ENCODE measurements at regions not wholly inside any gene's neighbourhood (a gene's known extent, or its start where the extent isn't known, plus 50 kb on each side); places are given as distances from the start of the nearest gene placed in this dataset.
"Not testable (repeated sequence)": the region's sequence is repeated elsewhere in the genome, so short reads cannot be mapped to it uniquely, and the experiment has no call there.

DNA sequence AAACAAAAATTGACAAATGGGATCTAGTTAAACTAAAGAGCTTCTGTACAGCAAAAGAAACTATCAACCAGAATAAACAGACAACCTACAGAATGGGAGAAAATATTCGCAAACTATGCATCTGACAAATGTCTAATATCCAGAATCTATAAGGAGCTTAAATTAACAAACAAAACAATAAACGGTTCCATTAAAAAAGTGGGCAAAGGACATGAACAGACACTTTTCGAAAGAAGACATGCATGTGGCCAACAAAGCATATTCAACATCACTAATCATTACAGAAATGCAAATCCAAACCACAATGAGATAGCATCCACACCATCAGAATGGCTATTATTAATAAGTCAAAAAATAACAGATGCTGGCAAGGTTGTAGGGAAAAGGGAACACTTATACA lies 50.5 kb upstream of the MED13L start:
- H3K4me3 ChIP-seq (ENCODE audit: low read depth, low read length); DNase-seq (ENCODE audit: low read depth): not testable (repeated sequence)

DNA sequence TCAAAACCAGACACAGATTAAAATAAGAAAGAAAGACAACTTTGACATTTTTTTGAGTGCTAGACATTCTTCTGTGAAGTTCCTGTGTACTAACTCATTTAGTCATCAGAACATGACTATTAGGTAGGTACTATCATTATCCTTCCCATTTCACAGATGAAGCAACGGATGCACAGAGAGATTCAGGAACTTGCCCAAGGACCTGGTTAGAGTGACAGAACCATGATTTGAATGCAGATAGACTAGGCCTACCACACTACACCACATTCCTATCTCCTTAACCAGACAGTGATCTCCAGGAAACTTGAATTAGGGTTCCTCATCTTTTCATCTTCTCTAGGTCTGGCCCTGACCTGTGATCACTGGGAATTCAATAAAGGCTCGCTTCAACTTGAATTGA lies 54.4 kb upstream of the MED13L start:
- TF ChIP-seq, protein P1, sequence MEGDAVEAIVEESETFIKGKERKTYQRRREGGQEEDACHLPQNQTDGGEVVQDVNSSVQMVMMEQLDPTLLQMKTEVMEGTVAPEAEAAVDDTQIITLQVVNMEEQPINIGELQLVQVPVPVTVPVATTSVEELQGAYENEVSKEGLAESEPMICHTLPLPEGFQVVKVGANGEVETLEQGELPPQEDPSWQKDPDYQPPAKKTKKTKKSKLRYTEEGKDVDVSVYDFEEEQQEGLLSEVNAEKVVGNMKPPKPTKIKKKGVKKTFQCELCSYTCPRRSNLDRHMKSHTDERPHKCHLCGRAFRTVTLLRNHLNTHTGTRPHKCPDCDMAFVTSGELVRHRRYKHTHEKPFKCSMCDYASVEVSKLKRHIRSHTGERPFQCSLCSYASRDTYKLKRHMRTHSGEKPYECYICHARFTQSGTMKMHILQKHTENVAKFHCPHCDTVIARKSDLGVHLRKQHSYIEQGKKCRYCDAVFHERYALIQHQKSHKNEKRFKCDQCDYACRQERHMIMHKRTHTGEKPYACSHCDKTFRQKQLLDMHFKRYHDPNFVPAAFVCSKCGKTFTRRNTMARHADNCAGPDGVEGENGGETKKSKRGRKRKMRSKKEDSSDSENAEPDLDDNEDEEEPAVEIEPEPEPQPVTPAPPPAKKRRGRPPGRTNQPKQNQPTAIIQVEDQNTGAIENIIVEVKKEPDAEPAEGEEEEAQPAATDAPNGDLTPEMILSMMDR (conservative IDR thresholded peaks at IDR 0.05; ENCODE audit: low read depth, low read length) = no peak
- DNase-seq (ENCODE audit: low read depth) = no peak

DNA sequence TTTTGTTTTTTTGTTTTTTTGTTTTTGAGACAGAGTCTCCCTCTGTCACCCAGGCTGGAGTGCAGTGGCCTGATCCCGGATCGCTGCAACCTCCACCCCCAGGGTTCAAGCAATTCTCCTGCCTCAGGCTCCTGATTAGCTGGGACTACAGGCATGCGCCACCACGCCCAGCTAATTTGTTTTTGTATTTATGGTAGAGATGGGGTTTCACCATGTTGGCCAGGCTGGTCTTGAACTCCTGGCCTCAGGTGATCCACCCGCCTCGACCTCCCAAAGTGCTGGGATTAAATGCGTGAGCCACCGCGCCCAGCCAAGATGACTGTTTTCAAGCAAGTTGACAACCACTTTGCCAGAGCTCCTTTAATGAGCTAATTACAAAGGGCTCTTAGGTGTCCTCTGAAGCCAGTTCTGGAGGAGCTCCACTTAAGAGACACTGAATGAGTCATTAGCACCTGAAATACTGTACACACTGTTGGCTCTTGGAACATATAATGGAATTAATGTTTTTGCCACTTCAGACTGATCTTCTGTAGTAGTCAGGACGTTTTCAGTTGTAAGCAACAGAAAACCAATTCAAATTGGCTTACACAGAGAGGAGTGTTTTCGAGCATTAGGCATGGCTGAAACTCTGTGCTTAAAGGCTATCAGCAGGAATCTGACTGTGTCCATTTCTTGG lies 55.4 kb upstream of the MED13L start:
- H3K4me3 ChIP-seq (ENCODE audit: low read depth, low read length) = no peak overlapping the region
- TF ChIP-seq, protein P1 (conservative IDR thresholded peaks at IDR 0.05; ENCODE audit: low read depth, low read length) = no peak
- DNase-seq (ENCODE audit: low read depth) = no peak

More for the DNA sequence above, 54.4 kb upstream of the MED13L start:
- no peak overlapping the region for H3K4me3 ChIP-seq (ENCODE audit: low read depth, low read length)

DNA sequence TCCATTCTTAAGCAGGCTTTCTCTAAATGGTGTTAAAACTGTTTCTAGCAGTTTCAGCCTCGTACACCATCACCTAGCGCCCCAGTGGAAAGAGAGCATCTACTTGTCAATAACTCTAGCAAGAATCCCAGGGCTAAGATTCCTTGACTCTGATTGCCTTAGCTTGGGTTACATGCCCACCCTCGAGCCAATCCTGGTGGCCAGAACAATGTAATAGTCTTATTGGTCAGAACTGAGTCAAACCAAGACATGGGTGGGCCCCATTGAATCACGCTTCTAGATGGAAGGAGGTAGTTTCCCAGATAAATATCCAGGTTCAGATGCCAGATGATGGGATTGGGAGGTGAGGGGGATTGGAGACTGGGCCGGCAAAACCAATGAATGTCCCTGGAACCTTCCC lies 55.9 kb upstream of the MED13L start:
- no peak overlapping the region for H3K4me3 ChIP-seq (ENCODE audit: low read depth, low read length)
- TF ChIP-seq, protein P1 (conservative IDR thresholded peaks at IDR 0.05; ENCODE audit: low read depth, low read length) = no peak
- DNase-seq (ENCODE audit: low read depth) = no peak

DNA sequence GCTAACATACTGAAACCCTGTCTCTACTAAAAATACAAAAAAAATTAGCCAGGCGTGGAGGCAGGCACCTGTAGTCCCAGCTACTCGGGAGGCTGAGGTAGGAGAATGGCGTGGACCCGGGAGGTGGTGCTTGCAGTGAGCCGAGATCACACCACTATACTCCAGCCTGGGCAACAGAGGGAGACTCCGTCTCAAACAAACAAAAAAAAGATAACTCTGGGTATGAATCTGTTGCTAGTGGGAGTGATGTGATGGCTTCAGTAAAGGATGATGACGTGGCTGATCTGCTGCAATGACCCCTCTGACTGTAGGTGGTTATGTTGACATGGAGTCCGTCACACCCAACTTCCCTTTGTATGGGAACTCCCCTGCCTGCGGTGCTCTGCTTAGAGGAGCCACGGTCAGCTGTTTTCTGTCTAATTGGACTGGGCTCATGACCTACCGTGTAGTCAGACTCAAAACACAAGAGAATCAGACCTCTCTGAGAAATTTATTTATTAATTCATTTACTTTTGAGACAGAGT lies 59.1 kb upstream of the MED13L start:
- TF ChIP-seq, protein P1 (conservative IDR thresholded peaks at IDR 0.05; ENCODE audit: low read depth, low read length) = no peak
- no peak overlapping the region for H3K4me3 ChIP-seq (ENCODE audit: low read depth, low read length)
- DNase-seq (ENCODE audit: low read depth) = no peak

DNA sequence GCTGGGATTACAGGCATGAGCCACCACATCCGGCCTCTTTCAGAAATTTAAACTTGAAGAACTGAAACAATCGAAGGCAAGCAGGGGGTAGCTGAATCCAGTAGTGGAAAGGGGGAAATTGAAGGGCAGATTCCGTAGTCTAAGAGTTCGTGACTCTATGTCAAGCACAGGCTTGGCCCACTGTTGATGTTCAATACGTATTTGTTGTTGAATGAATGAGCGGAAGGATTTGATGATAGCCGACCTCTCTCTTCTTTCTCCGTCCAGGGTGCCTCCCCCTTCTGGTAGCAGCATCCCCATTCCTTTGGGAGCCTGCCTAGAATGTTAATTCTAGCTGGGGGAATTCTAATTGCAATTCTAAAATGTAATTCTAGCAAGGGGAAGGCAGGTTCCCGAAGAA lies 59.8 kb upstream of the MED13L start:
- TF ChIP-seq, protein P1 (conservative IDR thresholded peaks at IDR 0.05; ENCODE audit: low read depth, low read length) = no peak
- no peak for DNase-seq (ENCODE audit: low read depth)
- H3K4me3 ChIP-seq (ENCODE audit: low read depth, low read length) = no peak overlapping the region

DNA sequence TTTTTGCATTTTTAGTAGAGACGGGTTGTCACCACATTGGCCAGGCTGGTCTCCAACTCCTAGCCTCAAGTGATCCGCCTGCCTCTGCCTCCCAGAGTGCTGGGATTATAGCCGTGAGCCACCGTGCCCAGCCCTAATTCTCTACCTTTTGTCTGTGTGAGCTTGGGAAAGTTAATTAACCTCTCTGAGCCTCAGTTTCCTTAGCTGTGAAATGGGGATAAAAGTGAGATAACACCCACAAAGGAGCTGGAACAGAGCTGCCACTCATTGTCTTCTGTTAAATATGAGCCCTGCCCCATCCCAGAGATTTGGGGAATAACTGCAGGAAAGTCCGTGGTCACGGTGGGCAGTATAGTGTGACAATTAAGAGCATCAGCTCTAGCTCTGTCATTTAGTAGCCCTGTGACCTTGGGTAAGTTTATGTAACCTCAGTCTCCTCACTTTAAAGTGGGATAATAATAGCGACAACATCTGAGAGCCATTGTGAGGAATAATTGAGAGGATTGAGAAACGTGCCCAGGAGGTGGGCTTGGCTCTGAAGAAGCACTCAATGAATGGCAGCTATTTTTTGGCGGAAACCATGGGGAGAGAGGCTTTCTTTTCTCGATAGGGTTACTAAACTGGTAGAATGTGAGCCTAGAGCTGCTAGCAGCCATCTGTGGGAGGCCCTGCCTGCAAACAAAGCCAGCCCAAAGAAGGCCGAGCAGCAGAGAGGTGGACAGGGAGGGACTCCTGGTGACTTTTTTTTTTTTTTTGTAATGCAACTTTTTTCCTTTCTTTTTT lies 60.8 kb upstream of the MED13L start:
- TF ChIP-seq, protein P1 (conservative IDR thresholded peaks at IDR 0.05; ENCODE audit: low read depth, low read length) = no peak
- DNase-seq (ENCODE audit: low read depth) = no peak
- H3K4me3 ChIP-seq (ENCODE audit: low read depth, low read length) = no peak overlapping the region
